ENCODE measurements at regions not wholly inside any gene's neighbourhood (a gene's known extent, or its start where the extent isn't known, plus 50 kb on each side); places are given as distances from the start of the nearest gene placed in this dataset.

DNA sequence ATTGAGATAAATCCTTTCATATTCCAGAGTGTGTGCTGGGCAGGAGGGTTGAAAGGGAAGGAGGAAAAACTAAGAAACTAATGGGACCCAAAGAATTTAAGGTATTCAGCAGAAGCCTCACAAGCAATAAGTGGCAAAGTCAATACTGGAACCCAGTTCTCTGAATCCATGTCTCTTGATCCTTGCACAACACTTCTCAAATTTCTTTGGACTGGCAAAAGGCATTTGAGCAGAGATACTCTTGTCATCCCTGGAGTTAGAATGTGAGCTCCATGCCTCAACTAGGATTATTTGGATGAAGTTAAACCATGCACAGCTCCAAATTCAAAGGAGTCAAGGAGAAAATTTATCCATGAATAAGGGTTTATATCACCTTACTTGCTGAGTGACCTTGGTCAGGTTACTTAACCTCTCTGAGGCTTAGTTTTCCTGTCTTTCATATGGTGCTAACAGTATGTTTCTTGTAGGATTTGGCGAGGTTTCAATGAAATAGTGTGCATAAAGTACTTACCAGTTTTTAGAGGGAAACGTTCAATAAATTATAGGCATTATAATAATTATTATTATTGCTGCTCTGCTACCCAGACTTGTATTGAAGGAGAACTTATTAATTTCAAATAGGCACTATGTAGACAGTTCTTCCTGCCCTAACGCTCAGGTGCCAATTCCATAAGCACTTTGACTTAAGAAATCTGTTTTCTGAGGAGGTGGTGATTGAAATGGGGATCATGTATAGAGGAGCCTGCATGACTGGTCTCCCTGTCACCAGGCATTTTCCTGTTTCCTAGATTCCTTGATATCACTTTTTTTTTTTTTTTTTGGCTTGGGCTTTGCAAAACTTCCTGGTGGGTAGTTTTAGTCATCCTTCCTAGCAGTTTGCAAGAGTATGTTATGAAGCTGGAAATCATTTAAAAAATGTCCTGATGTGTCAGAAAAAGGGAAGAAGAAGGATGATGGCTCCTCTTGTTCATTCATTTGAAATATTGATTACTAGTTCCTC, 125.0 kb upstream of the JUN start:
- Histone ChIP-seq H3K27me3 (ENCODE audit: control insufficient read depth, insufficient read depth, low read length, poor library complexity, severe bottlenecking) (peaks cover 32% of the 10 kb centered on the region), H3K9me3 (ENCODE audit: control insufficient read depth, low read length) (no peaks in the 10 kb centered on the region), H3K4me1 (ENCODE audit: control insufficient read depth, insufficient read depth, low read length) (peaks cover 7% of the 10 kb centered on the region), H3K27ac (ENCODE audit: low read depth, low read length) (no peak overlapping the region), H3K4me3 (ENCODE audit: low read length) (no peak overlapping the region), H3K9ac (ENCODE audit: extremely low read depth, low read length, poor library complexity, severe bottlenecking) (no peak overlapping the region), H3K36me3 (ENCODE audit: control insufficient read depth, insufficient read depth, low read length) (no peaks in the 10 kb centered on the region)
- 92% methylated on average over 2 of the region's 3 CpGs; no CpG with 5 or more reads in 1 of the 2 experiments for WGBS, 2 experiments (ENCODE audit: insufficient coverage in 1 of 2, insufficient read length in 1 of 2)
- Mint-ChIP-seq H3K27ac (no peak overlapping the region), H3K27me3 (ENCODE audit: insufficient read depth) (peaks cover 27% of the 10 kb centered on the region), H3K4me3 (no peak overlapping the region), H3K9me3 (no peaks in the 10 kb centered on the region), H3K4me1 (peaks cover 11% of the 10 kb centered on the region), H3K36me3 (ENCODE audit: low read depth) (no peaks in the 10 kb centered on the region)
- DNase-seq, result no peak
- TF ChIP-seq, protein P1, sequence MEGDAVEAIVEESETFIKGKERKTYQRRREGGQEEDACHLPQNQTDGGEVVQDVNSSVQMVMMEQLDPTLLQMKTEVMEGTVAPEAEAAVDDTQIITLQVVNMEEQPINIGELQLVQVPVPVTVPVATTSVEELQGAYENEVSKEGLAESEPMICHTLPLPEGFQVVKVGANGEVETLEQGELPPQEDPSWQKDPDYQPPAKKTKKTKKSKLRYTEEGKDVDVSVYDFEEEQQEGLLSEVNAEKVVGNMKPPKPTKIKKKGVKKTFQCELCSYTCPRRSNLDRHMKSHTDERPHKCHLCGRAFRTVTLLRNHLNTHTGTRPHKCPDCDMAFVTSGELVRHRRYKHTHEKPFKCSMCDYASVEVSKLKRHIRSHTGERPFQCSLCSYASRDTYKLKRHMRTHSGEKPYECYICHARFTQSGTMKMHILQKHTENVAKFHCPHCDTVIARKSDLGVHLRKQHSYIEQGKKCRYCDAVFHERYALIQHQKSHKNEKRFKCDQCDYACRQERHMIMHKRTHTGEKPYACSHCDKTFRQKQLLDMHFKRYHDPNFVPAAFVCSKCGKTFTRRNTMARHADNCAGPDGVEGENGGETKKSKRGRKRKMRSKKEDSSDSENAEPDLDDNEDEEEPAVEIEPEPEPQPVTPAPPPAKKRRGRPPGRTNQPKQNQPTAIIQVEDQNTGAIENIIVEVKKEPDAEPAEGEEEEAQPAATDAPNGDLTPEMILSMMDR (conservative IDR thresholded peaks at IDR 0.05), result no peak

DNA sequence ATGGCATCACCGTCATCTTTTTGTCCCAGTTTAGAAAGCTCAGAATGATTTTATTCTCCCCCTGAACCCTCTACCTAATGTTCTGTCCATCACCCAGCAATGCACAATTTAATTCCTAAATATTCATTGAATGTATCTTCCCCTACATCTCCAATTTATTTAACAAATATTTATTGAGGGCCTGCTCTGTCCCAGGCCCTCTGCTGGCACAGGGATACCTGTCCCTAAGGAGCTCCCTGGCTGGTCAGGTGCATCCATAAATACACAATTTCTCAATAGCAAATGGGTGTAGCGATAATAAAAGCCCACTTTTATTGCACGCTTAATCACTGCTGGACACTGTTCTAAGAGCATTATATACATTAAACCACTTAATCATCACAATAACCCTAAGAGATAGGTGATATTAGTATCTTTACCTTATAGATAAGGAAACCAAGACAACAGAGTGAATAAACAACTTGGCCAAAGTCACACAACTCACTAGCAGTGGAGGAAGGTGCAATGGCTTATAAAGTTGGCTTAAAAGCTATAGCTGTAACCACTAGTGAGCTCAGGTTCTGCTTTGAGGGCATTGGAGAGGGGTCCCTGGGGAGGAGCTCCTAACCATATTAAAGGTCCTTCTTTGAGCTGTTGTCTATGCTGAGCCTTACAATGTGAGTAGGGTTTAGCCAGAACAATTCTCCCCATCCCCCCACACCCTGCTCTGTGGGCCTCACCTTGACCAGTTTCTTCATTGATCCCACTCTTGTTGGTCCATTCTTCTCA, 126.3 kb upstream of the JUN start:
- Histone ChIP-seq H3K27me3 (ENCODE audit: control insufficient read depth, insufficient read depth, low read length, poor library complexity, severe bottlenecking) (peaks cover 32% of the 10 kb centered on the region), H3K36me3 (ENCODE audit: control insufficient read depth, insufficient read depth, low read length) (no peaks in the 10 kb centered on the region), H3K4me1 (ENCODE audit: control insufficient read depth, insufficient read depth, low read length) (peaks cover 4% of the 10 kb centered on the region), H3K9me3 (ENCODE audit: control insufficient read depth, low read length) (peaks cover 4% of the 10 kb centered on the region), H3K27ac (ENCODE audit: low read depth, low read length) (no peak overlapping the region), H3K4me3 (ENCODE audit: low read length) (no peak overlapping the region), H3K9ac (ENCODE audit: extremely low read depth, low read length, poor library complexity, severe bottlenecking) (no peak overlapping the region)
- Mint-ChIP-seq H3K27me3 (ENCODE audit: insufficient read depth) (peaks cover 27% of the 10 kb centered on the region), H3K9me3 (peaks cover 9% of the 10 kb centered on the region), H3K27ac (no peak overlapping the region), H3K4me3 (no peak overlapping the region), H3K4me1 (peaks cover 8% of the 10 kb centered on the region), H3K36me3 (ENCODE audit: low read depth) (no peaks in the 10 kb centered on the region)
- no peak for DNase-seq
- TF ChIP-seq, protein P1 (conservative IDR thresholded peaks at IDR 0.05), result peak; percentile 32
- 94 to 100% methylated on average over 2 to 3 of the region's 3 CpGs for WGBS, 2 experiments (ENCODE audit: insufficient coverage in 1 of 2, insufficient read length in 1 of 2)

DNA sequence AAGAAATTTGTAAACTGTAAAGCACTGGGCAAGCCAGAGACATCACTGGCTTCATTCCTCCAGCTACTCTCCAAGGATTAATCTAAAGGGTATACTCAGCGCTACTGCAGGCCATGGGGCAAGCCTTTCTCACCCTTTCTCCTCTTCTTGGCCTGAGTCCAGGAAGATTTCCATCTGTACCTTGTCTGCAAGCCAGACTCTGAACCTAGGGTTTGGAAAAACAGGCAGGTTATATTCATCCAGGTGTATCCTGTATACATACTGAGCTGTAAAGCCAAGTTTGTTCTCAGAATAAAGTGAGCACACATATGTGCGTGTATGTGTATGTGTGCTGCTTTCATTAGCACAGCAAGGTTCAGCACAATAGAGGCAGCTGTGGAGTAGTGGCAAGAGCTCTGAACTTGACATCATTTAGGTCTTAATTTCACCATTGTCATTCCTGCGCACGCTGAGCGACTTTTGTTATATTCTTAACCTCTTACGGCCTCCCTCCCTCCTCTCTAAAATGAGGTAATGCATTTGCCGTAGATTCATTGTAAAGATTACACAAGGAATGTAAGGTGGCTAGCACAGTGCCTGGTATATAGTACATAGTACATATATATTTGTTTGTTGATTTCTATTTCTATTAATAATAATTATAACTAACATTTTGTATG, 128.1 kb upstream of the JUN start:
- peaks cover 13% of the 10 kb centered on the region for H3K9me3 ChIP-seq (ENCODE audit: control insufficient read depth, low read length)
- Mint-ChIP-seq H3K4me3 (no peak overlapping the region), H3K27me3 (ENCODE audit: insufficient read depth) (peaks cover 13% of the 10 kb centered on the region), H3K4me1 (peaks cover 2% of the 10 kb centered on the region), H3K27ac (no peak overlapping the region), H3K36me3 (ENCODE audit: low read depth) (no peaks in the 10 kb centered on the region), H3K9me3 (peaks cover 19% of the 10 kb centered on the region)
- no peak for DNase-seq
- H3K36me3 ChIP-seq (ENCODE audit: control insufficient read depth, insufficient read depth, low read length), result no peaks in the 10 kb centered on the region
- no peak overlapping the region for H3K27ac ChIP-seq (ENCODE audit: low read depth, low read length)
- H3K27me3 ChIP-seq (ENCODE audit: control insufficient read depth, insufficient read depth, low read length, poor library complexity, severe bottlenecking), result peaks cover 18% of the 10 kb centered on the region
- no peak overlapping the region for H3K9ac ChIP-seq (ENCODE audit: extremely low read depth, low read length, poor library complexity, severe bottlenecking)
- H3K4me1 ChIP-seq (ENCODE audit: control insufficient read depth, insufficient read depth, low read length), result peaks cover 3% of the 10 kb centered on the region
- WGBS, 2 experiments (ENCODE audit: insufficient coverage in 1 of 2, insufficient read length in 1 of 2), result 89 to 90% methylated on average over 2 to 6 of the region's 7 CpGs
- TF ChIP-seq, protein P1 (conservative IDR thresholded peaks at IDR 0.05), result no peak
- H3K4me3 ChIP-seq (ENCODE audit: low read length), result no peak overlapping the region

All from endodermal cell (in vitro differentiated cells).